ENCODE measurements at regions not wholly inside any gene's neighbourhood (a gene's known extent, or its start where the extent isn't known, plus 50 kb on each side); places are given as distances from the start of the nearest gene placed in this dataset.

DNA sequence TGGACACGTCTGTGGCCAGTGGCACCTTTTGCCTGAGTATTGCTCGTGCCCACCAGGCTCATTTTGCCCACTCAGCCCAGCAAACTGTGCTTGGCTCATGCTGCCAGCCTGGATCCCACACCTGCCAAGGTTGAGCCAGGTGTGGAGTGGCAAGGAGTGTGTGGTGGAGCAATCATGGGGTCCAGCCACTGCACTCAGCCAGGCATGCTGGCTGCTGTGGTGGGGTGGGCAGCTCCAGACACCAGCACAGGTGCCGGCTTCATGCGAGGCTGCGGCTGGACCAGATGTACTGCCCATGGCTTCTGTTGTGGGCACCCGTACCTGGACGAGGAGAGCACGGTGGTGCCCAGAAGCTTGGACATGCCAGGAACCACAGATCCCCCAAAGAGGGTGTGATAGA, 364.1 kb downstream of the TMEM38B start:
- Mint-ChIP-seq H3K36me3 (no peaks in the 10 kb centered on the region), H3K4me1 (no peaks in the 10 kb centered on the region), H3K9me3 (peaks cover 10% of the 10 kb centered on the region), H3K27me3 (ENCODE audit: low read depth) (no peaks in the 10 kb centered on the region), H3K27ac (no peak overlapping the region), H3K4me3 (no peak overlapping the region)
- no peak for TF ChIP-seq CTCF (IDR thresholded peaks at IDR 0.05; ENCODE audit: unreplicated experiment)
- DNase-seq (ENCODE audit: low spot score in 2 of 2, unreplicated experiment in 2 of 2): no peak

DNA sequence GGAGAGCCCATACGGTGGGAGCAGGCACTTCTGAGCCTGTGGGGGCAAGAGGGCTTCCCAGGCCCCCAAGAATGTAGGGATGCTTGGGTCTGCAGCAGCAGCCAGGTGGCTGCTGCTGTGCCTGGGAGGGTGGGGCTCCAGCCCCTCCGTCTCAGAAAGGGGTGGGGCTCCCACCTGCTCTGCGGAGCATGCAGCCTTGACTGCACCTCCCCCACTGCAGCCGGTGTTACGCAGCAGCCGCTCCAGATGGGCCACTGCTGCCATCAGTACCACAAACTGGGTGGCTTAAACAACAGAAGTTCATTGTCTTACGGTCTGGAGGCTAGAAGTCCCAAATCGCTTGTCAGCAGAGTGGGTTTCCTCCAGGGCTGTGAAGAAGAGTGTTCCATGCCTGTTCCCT, 365.5 kb downstream of the TMEM38B start:
- no peaks in the 10 kb centered on the region for H3K27me3 Mint-ChIP-seq (ENCODE audit: low read depth)
- H3K9me3 Mint-ChIP-seq: peaks cover 7% of the 10 kb centered on the region
- no peak for DNase-seq (ENCODE audit: low spot score in 2 of 2, unreplicated experiment in 2 of 2)
- no peak overlapping the region for H3K4me3 Mint-ChIP-seq
- TF ChIP-seq CTCF (IDR thresholded peaks at IDR 0.05; ENCODE audit: unreplicated experiment): no peak
- H3K27ac Mint-ChIP-seq: no peak overlapping the region
- no peaks in the 10 kb centered on the region for H3K36me3 Mint-ChIP-seq
- no peaks in the 10 kb centered on the region for H3K4me1 Mint-ChIP-seq

- Mint-ChIP-seq H3K27me3 (ENCODE audit: low read depth) (no peaks in the 10 kb centered on the region), H3K27ac (no peak overlapping the region), H3K9me3 (peaks cover 6% of the 10 kb centered on the region), H3K36me3 (no peaks in the 10 kb centered on the region), H3K4me3 (no peak overlapping the region), H3K4me1 (no peaks in the 10 kb centered on the region)
- no peak for DNase-seq (ENCODE audit: low spot score in 2 of 2, unreplicated experiment in 2 of 2)
- no peak for TF ChIP-seq CTCF (IDR thresholded peaks at IDR 0.05; ENCODE audit: unreplicated experiment)
Observed at GRCh38 chr9:106060885-106061284, 366.5 kb downstream of the TMEM38B start.

- H3K9me3 Mint-ChIP-seq: peaks cover 6% of the 10 kb centered on the region
- H3K27ac Mint-ChIP-seq: no peak overlapping the region
- no peak for DNase-seq (ENCODE audit: low spot score in 2 of 2, unreplicated experiment in 2 of 2)
- peaks cover 2% of the 10 kb centered on the region for H3K4me1 Mint-ChIP-seq
- no peak for TF ChIP-seq CTCF (IDR thresholded peaks at IDR 0.05; ENCODE audit: unreplicated experiment)
- no peak overlapping the region for H3K4me3 Mint-ChIP-seq
- H3K36me3 Mint-ChIP-seq: no peaks in the 10 kb centered on the region
- H3K27me3 Mint-ChIP-seq (ENCODE audit: low read depth): no peaks in the 10 kb centered on the region
Observed at GRCh38 chr9:106062250-106062649, 367.9 kb downstream of the TMEM38B start.

- Mint-ChIP-seq H3K4me3 (no peak overlapping the region), H3K36me3 (no peaks in the 10 kb centered on the region), H3K27ac (no peak overlapping the region), H3K27me3 (ENCODE audit: low read depth) (no peaks in the 10 kb centered on the region), H3K4me1 (peaks cover 2% of the 10 kb centered on the region), H3K9me3 (peaks cover 5% of the 10 kb centered on the region)
- DNase-seq (ENCODE audit: low spot score in 2 of 2, unreplicated experiment in 2 of 2): no peak
- no peak for TF ChIP-seq CTCF (IDR thresholded peaks at IDR 0.05; ENCODE audit: unreplicated experiment)
Observed at GRCh38 chr9:106065136-106065535, 370.8 kb downstream of the TMEM38B start.

DNA sequence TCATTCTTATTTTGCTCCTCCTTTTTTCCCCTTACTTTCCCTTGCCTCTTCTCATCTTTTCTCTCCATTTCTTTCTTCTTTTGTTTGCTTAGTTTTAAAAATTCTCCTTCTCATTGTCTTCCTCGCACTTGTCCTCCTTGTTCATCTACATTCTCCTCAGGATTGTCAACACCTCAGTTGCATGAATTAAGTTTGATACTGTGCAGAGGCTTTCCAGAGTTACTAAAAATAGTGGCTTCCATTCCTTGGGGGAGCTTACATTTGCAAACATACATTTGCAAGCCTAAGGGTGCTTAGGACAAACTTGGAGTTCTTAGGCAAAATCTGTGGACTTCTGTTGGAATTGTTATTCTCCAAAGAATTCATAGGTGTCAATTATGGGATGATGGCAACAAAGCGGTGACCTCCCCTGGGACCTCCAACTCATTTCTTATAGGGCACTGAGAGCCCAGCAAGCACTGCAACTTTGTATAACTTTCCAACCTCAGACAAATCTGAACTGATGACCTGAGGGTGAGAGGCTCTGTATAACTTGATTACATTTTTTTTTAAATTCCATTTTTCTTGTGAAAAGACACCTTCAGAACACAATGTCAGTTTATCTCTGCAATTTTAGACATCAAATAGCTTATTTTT, 371.4 kb downstream of the TMEM38B start:
- Mint-ChIP-seq H3K27me3 (ENCODE audit: low read depth) (no peaks in the 10 kb centered on the region), H3K27ac (no peak overlapping the region), H3K36me3 (no peaks in the 10 kb centered on the region), H3K4me1 (peaks cover 2% of the 10 kb centered on the region), H3K4me3 (no peak overlapping the region), H3K9me3 (peaks cover 3% of the 10 kb centered on the region)
- DNase-seq (ENCODE audit: low spot score in 2 of 2, unreplicated experiment in 2 of 2): no peak
- TF ChIP-seq CTCF (IDR thresholded peaks at IDR 0.05; ENCODE audit: unreplicated experiment): no peak

All from mesothelial cell of epicardium (in vitro differentiated cells).